OCI-LY1 (cell line): ENCODE measurements at regions not wholly inside any gene's neighbourhood (a gene's known extent, or its start where the extent isn't known, plus 50 kb on each side); places are given as distances from the start of the nearest gene placed in this dataset.

Experiments
- CTCF ChIP-seq: fragments of 200-600 bp; sonication (generic), shearing (Covaris generic); IDR thresholded peaks from 2 replicates; pipeline ENCODE4 v1.5.1; 2017; ENCODE audit warnings: mild to moderate bottlenecking, antibody characterized with exemption, low read length, moderate library complexity, mixed read lengths
- EZH2 ChIP-seq: fragments of 200-600 bp; sonication (generic), shearing (Covaris generic); IDR thresholded peaks from 2 replicates; pipeline ENCODE4 v1.8.0; 2017; ENCODE audit warnings: borderline replicate concordance, mixed run types, mild to moderate bottlenecking, antibody characterized with exemption, low read length, moderate library complexity, mixed read lengths

GRCh38 chr7:41536873-41537665 lies 165.8 kb downstream of the INHBA start:
- no peak for TF ChIP-seq CTCF
- no peak for TF ChIP-seq EZH2
